ENCODE measurements at regions not wholly inside any gene's neighbourhood (a gene's known extent, or its start where the extent isn't known, plus 50 kb on each side); places are given as distances from the start of the nearest gene placed in this dataset.
"Not testable (repeated sequence)": the region's sequence is repeated elsewhere in the genome, so short reads cannot be mapped to it uniquely, and the experiment has no call there.

GRCh38 chr20:53814060-53814459, 220.4 kb upstream of the ZNF217 start:
- DNase-seq: no peak

- no peak for DNase-seq
Measured at GRCh38 chr20:53813636-53814035, 220.0 kb upstream of the ZNF217 start.

GRCh38 chr20:53811577-53811976, 217.9 kb upstream of the ZNF217 start:
- no peak for DNase-seq

- no peak for DNase-seq
Measured at GRCh38 chr20:53810661-53811355, 217.2 kb upstream of the ZNF217 start.

GRCh38 chr20:53809728-53810365, 216.2 kb upstream of the ZNF217 start:
- no peak for DNase-seq

GRCh38 chr20:53809217-53809616, 215.6 kb upstream of the ZNF217 start:
- no peak for DNase-seq

- no peak for DNase-seq
Measured at GRCh38 chr20:53808733-53809132, 215.1 kb upstream of the ZNF217 start.

- DNase-seq: not testable (repeated sequence)
Measured at GRCh38 chr20:53808302-53808701, 214.7 kb upstream of the ZNF217 start.

GRCh38 chr20:53806683-53807401, 213.2 kb upstream of the ZNF217 start:
- DNase-seq: no peak

GRCh38 chr20:53805895-53806384, 212.3 kb upstream of the ZNF217 start:
- no peak for DNase-seq

- DNase-seq: no peak
Measured at GRCh38 chr20:53804920-53805894, 211.6 kb upstream of the ZNF217 start.

- DNase-seq: not testable (repeated sequence)
Measured at GRCh38 chr20:53804308-53804707, 210.7 kb upstream of the ZNF217 start.

GRCh38 chr20:53803492-53804155, 210.0 kb upstream of the ZNF217 start:
- no peak for DNase-seq

- no peak for DNase-seq
Measured at GRCh38 chr20:53801609-53802370, 208.2 kb upstream of the ZNF217 start.

GRCh38 chr20:53800883-53801604, 207.4 kb upstream of the ZNF217 start:
- no peak for DNase-seq

GRCh38 chr20:53800418-53800817, 206.8 kb upstream of the ZNF217 start:
- no peak for DNase-seq

- DNase-seq: no peak
Measured at GRCh38 chr20:53797085-53797484, 203.4 kb upstream of the ZNF217 start.

- DNase-seq: no peak
Measured at GRCh38 chr20:53795170-53795569, 201.5 kb upstream of the ZNF217 start.

- no peak for DNase-seq
Measured at GRCh38 chr20:53794529-53795115, 201.0 kb upstream of the ZNF217 start.

- no peak for DNase-seq
Measured at GRCh38 chr20:53793783-53794383, 200.2 kb upstream of the ZNF217 start.

All from activated CD4-positive, alpha-beta T cell treated with anti-CD3 and anti-CD28 coated beads, Interleukin-2, amount 50 U/mL, for 4 hours (primary cell).